Natural killer cell (primary cell): ENCODE measurements at regions not wholly inside any gene's neighbourhood (a gene's known extent, or its start where the extent isn't known, plus 50 kb on each side); places are given as distances from the start of the nearest gene placed in this dataset.

Experiments
- ATAC-seq, 3 donors: fragments of 150-1000 bp in 2 of 3; fragments of 200-7000 bp in 1 of 3; cut with Tn5 transposase; 1 replicate in 1 of 3; 2 replicates in 2 of 3; pipeline ENCODE4 v1.10.0; 2021; ENCODE audit warnings: mild to moderate bottlenecking in 2 of 3, moderate library complexity in 2 of 3
- DNase-seq, 2 donors: peaks; one replicate each; pipeline versions ENCODE4 v3.0.0 to v3.0.0-alpha.2; 2013 to 2021; ENCODE audit warnings: mixed read lengths in 1 of 2
- H3K27ac ChIP-seq: one replicate; pipeline ENCODE4 v1.5.1; 2013; ENCODE audit warnings: mild to moderate bottlenecking, low read length
- H3K27me3 ChIP-seq: one replicate; pipeline ENCODE4 v1.6.1; 2013; ENCODE audit warnings: low read length; ENCODE audit not compliant: control insufficient read depth, insufficient read depth
- H3K36me3 ChIP-seq: one replicate; pipeline ENCODE4 v1.6.1; 2013; ENCODE audit warnings: low read length; ENCODE audit not compliant: control insufficient read depth, insufficient read depth
- H3K4me1 ChIP-seq: one replicate; pipeline ENCODE4 v1.6.1; 2013; ENCODE audit warnings: low read length; ENCODE audit not compliant: control insufficient read depth, insufficient read depth
- H3K4me3 ChIP-seq: one replicate; pipeline ENCODE4 v1.5.1; 2013; ENCODE audit warnings: low read length
- H3K9me3 ChIP-seq: one replicate; pipeline ENCODE4 v1.6.1; 2013; ENCODE audit warnings: low read length; ENCODE audit not compliant: control insufficient read depth, insufficient read depth
- H3K27ac Mint-ChIP-seq, 2 donors: one replicate each; pipeline ENCODE4 v1.8.0; 2022; ENCODE audit warnings: mild to moderate bottlenecking in 2 of 2, mixed read lengths in 2 of 2, moderate library complexity in 1 of 2
- H3K27me3 Mint-ChIP-seq, 2 donors: one replicate each; pipeline ENCODE4 v1.8.0; 2022; ENCODE audit warnings: low read depth in 2 of 2, mixed read lengths in 2 of 2
- H3K36me3 Mint-ChIP-seq: one replicate; pipeline ENCODE4 v1.8.0; 2022; ENCODE audit warnings: mixed read lengths
- H3K4me1 Mint-ChIP-seq, 2 donors: one replicate each; pipeline ENCODE4 v1.8.0; 2022; ENCODE audit warnings: mixed read lengths in 2 of 2
- H3K4me3 Mint-ChIP-seq: one replicate; pipeline ENCODE4 v1.8.0; 2022; ENCODE audit warnings: mild to moderate bottlenecking, moderate library complexity, mixed read lengths
- H3K9me3 Mint-ChIP-seq, 2 donors: one replicate each; pipeline ENCODE4 v1.8.0; 2022; ENCODE audit warnings: mixed read lengths in 2 of 2
- WGBS: methylation state at CpG from one replicate; pipeline ENCODE4 v1.1.7; 2013; ENCODE audit warnings: missing lambda C conversion rate; ENCODE audit not compliant: insufficient coverage; 5-methylcytosine and 5-hydroxymethylcytosine counted together
- intact Hi-C: fragments of 100-400 bp; cut with micrococcal nuclease; formaldehyde crosslinking; loops from one replicate; pipeline ENCODE4 v1.14.2; 2022
- TF ChIP-seq, protein P1 (sequence below): fragments of 200-600 bp; IDR thresholded peaks from one replicate; pipeline ENCODE4 v1.8.0; 2022; ENCODE audit warnings: antibody characterized with exemption

DNA sequence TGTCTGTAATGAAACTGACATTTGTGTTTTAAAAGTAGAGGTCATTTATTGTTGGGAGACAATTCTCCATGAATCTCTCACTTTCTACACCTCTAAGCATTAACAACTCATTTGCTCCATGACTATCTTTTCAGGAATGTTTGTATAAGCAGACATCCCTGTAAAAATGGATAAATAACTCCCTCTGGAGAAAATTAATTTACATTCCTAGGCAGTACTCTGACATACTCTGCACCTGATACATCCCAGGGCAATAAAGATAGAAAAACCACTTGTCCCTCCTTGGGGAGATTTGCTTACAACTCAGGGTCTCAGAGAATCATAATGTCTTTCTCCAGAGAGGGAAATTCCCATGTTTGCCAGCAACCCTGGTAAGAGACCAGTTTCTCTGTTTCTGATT, 1037.7 kb upstream of the SLC39A10 start:
- H3K4me1 Mint-ChIP-seq: no peaks in the 10 kb centered on the region
- H3K9me3 Mint-ChIP-seq: peaks cover 9 to 18% of the 10 kb centered on the region in 2 donors
- ATAC-seq (no peak), DNase-seq (no peak)
- no peak overlapping the region for H3K27ac ChIP-seq
- intact Hi-C loops: no loop called here
- no peaks in the 10 kb centered on the region for H3K36me3 ChIP-seq
- no peak overlapping the region for H3K27ac Mint-ChIP-seq
- H3K4me3 ChIP-seq: no peak overlapping the region
- H3K4me3 Mint-ChIP-seq: no peak overlapping the region
- no peaks in the 10 kb centered on the region for H3K4me1 ChIP-seq
- H3K36me3 Mint-ChIP-seq: no peaks in the 10 kb centered on the region
- TF ChIP-seq, protein P1, sequence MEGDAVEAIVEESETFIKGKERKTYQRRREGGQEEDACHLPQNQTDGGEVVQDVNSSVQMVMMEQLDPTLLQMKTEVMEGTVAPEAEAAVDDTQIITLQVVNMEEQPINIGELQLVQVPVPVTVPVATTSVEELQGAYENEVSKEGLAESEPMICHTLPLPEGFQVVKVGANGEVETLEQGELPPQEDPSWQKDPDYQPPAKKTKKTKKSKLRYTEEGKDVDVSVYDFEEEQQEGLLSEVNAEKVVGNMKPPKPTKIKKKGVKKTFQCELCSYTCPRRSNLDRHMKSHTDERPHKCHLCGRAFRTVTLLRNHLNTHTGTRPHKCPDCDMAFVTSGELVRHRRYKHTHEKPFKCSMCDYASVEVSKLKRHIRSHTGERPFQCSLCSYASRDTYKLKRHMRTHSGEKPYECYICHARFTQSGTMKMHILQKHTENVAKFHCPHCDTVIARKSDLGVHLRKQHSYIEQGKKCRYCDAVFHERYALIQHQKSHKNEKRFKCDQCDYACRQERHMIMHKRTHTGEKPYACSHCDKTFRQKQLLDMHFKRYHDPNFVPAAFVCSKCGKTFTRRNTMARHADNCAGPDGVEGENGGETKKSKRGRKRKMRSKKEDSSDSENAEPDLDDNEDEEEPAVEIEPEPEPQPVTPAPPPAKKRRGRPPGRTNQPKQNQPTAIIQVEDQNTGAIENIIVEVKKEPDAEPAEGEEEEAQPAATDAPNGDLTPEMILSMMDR: no peak
- no peaks in the 10 kb centered on the region for H3K27me3 Mint-ChIP-seq
- H3K9me3 ChIP-seq: no peaks in the 10 kb centered on the region
- H3K27me3 ChIP-seq: no peaks in the 10 kb centered on the region

DNA sequence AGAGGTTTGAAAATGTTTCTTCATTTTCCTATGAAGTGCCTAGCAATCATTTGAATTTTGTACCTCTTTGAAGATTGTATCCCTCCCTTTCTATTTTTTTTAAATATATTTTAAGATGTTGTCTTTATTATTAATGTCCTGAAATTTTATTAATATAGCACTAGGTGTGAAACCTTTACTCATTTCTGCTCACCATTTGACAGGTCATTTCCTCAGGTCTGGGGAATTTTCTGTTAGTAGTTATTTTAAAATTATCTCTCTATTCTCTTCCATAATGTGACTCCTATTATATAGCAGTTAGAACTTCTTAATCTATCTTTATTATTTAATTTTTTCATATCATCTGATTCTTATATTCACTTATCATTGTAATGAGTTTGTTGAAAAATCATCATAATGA, 1038.6 kb upstream of the SLC39A10 start:
- Histone ChIP-seq H3K27me3 (no peaks in the 10 kb centered on the region), H3K27ac (no peak overlapping the region), H3K4me1 (no peaks in the 10 kb centered on the region), H3K4me3 (no peak overlapping the region), H3K9me3 (no peaks in the 10 kb centered on the region), H3K36me3 (no peaks in the 10 kb centered on the region)
- no peak for ATAC-seq
- Mint-ChIP-seq H3K4me1 (no peaks in the 10 kb centered on the region), H3K36me3 (no peaks in the 10 kb centered on the region), H3K9me3 (peaks cover 7 to 18% of the 10 kb centered on the region in 2 donors), H3K4me3 (no peak overlapping the region), H3K27me3 (no peaks in the 10 kb centered on the region), H3K27ac (no peak overlapping the region)
- TF ChIP-seq, protein P1: no peak
- DNase-seq: no peak
- intact Hi-C loops: no loop called here

DNA sequence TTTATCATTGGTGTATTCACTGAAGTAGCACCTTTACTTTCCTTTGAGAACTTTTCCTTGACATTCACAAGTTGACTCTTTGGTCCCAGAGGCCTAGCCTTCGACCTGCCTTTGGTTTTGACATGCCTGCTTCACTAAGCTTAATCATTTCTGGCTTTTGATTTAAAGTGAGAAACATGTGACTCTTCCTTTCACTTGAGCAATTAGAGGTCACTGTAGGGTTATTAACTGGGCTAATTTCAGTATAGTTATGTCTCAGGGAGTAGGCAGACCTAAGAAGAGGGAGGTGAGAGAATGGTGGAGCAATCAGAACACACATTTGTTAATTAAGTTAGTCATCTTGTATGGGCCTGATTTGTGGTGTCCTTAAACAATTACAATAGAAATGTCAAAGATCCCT, 1040.7 kb upstream of the SLC39A10 start:
- Histone ChIP-seq H3K9me3 (no peaks in the 10 kb centered on the region), H3K27ac (no peak overlapping the region), H3K4me3 (no peak overlapping the region), H3K36me3 (no peaks in the 10 kb centered on the region), H3K4me1 (no peaks in the 10 kb centered on the region), H3K27me3 (no peaks in the 10 kb centered on the region)
- DNase-seq (no peak), ATAC-seq (no peak)
- H3K9me3 Mint-ChIP-seq: peaks cover 7 to 22% of the 10 kb centered on the region in 2 donors
- H3K27me3 Mint-ChIP-seq: no peaks in the 10 kb centered on the region
- no peak overlapping the region for H3K27ac Mint-ChIP-seq
- H3K4me3 Mint-ChIP-seq: no peak overlapping the region
- H3K4me1 Mint-ChIP-seq: no peaks in the 10 kb centered on the region
- intact Hi-C loops: no loop called here
- no peaks in the 10 kb centered on the region for H3K36me3 Mint-ChIP-seq
- TF ChIP-seq, protein P1: no peak
- WGBS: 61% methylated on average over 1 of the region's 1 CpG

GRCh38 chr2:194610297-194610696, 1046.7 kb upstream of the SLC39A10 start:
- H3K4me3 Mint-ChIP-seq: no peak overlapping the region
- H3K27me3 Mint-ChIP-seq: no peaks in the 10 kb centered on the region
- Histone ChIP-seq H3K27me3 (no peaks in the 10 kb centered on the region), H3K4me1 (no peaks in the 10 kb centered on the region), H3K4me3 (no peak overlapping the region), H3K36me3 (no peaks in the 10 kb centered on the region), H3K9me3 (peaks cover 7% of the 10 kb centered on the region), H3K27ac (no peak overlapping the region)
- intact Hi-C loops: no loop called here
- H3K27ac Mint-ChIP-seq: no peak overlapping the region
- no peaks in the 10 kb centered on the region for H3K4me1 Mint-ChIP-seq
- DNase-seq: no peak
- H3K9me3 Mint-ChIP-seq: peaks cover 9 to 11% of the 10 kb centered on the region in 2 donors
- ATAC-seq: no peak
- no peaks in the 10 kb centered on the region for H3K36me3 Mint-ChIP-seq
- TF ChIP-seq, protein P1: no peak
